ENCODE measurements at regions not wholly inside any gene's neighbourhood (a gene's known extent, or its start where the extent isn't known, plus 50 kb on each side); places are given as distances from the start of the nearest gene placed in this dataset.
A peak's percentile ranks its signal among the peaks of the same experiment; 100 is the strongest.

DNA sequence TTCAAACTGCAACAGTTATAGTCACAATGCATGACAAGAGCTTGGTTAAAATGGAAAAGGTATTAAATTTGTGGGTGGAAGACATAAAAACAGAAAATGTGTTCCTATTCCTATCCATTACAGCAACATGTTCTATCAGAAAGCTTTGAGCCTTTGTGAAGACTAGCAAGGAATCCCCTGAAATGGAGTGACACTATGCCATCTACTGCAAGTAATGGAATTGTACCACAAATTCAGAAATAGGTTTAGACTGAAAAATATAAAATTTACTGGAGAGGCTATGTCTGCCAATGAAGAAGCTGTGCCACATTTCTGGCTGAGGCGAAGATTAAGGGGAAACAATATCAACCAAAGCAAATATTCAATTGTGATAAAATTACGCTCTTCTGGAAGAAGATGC is 247.9 kb downstream of the ADAM29 start:
- Histone ChIP-seq H3K18ac (ENCODE audit: low read length) (no peak overlapping the region), H2BK120ac (ENCODE audit: low read depth, low read length) (no peak overlapping the region), H3K27ac (ENCODE audit: low read depth, low read length) (no peak overlapping the region), H4K5ac (ENCODE audit: low read length) (no peak overlapping the region), H2BK15ac (replicated peaks; ENCODE audit: low read depth) (no peak overlapping the region), H2AK5ac (ENCODE audit: low read length) (no peak overlapping the region), H3K4me3 (ENCODE audit: low read length) (no peak overlapping the region), H3K56ac (ENCODE audit: low read length) (no peak overlapping the region), H3K36me3 (ENCODE audit: control insufficient read depth, insufficient read depth, low read length) (no peaks in the 10 kb centered on the region), H3K9ac (ENCODE audit: low read length) (no peak overlapping the region), H3K27me3 (ENCODE audit: insufficient read depth, low read length, poor library complexity) (no peaks in the 10 kb centered on the region), H3K4ac (ENCODE audit: low read depth, low read length) (no peak overlapping the region), H3K4me1 (ENCODE audit: control insufficient read depth, low read depth, low read length) (no peaks in the 10 kb centered on the region), H3K4me2 (ENCODE audit: low read length) (no peak overlapping the region), H3K79me2 (ENCODE audit: control insufficient read depth, insufficient read depth, low read length) (no peaks in the 10 kb centered on the region), H2BK5ac (ENCODE audit: low read length) (no peak overlapping the region), H3K23ac (ENCODE audit: low read length) (no peak overlapping the region), H4K8ac (ENCODE audit: low read depth, low read length) (no peak overlapping the region), H3K79me1 (ENCODE audit: low read length) (no peaks in the 10 kb centered on the region)
- no CpG with 5 or more reads among the region's 2 CpGs for WGBS (ENCODE audit: extremely low coverage, insufficient coverage, low lambda C conversion rate)
- no peak for DNase-seq

DNA sequence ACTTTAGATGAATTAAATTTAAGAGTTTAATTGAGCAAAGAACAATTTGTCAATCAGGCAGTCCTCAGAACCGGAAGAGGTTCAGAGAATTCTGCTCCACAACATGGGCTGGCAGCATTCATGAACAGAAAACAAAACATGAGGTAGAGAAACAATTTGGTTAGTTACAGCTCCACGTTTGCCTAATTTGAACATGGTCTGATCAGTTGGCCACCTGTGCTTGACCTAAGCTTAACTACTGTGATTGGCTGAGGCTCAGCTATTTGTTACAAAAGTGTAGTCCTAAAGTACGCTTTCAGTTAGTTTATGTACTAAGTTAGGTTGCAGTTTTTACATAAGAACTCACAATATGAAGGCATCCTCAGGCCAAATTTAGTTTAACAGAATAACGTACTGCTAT is 258.6 kb downstream of the ADAM29 start:
- Histone ChIP-seq H3K4me1 (ENCODE audit: control insufficient read depth, low read depth, low read length) (no peaks in the 10 kb centered on the region), H2AK5ac (ENCODE audit: low read length) (no peak overlapping the region), H2BK5ac (ENCODE audit: low read length) (no peak overlapping the region), H4K5ac (ENCODE audit: low read length) (no peak overlapping the region), H3K79me1 (ENCODE audit: low read length) (no peaks in the 10 kb centered on the region), H2BK15ac (replicated peaks; ENCODE audit: low read depth) (no peak overlapping the region), H3K23ac (ENCODE audit: low read length) (no peak overlapping the region), H4K8ac (ENCODE audit: low read depth, low read length) (no peak overlapping the region), H3K9ac (ENCODE audit: low read length) (no peak overlapping the region), H3K27ac (ENCODE audit: low read depth, low read length) (no peak overlapping the region), H3K4ac (ENCODE audit: low read depth, low read length) (no peak overlapping the region), H3K4me3 (ENCODE audit: low read length) (no peak overlapping the region), H3K79me2 (ENCODE audit: control insufficient read depth, insufficient read depth, low read length) (no peaks in the 10 kb centered on the region), H3K36me3 (ENCODE audit: control insufficient read depth, insufficient read depth, low read length) (no peaks in the 10 kb centered on the region), H3K56ac (ENCODE audit: low read length) (no peak overlapping the region), H3K27me3 (ENCODE audit: insufficient read depth, low read length, poor library complexity) (no peaks in the 10 kb centered on the region), H3K18ac (ENCODE audit: low read length) (no peak overlapping the region), H2BK120ac (ENCODE audit: low read depth, low read length) (no peak overlapping the region), H3K4me2 (ENCODE audit: low read length) (no peak overlapping the region)
- DNase-seq = no peak
- no CpG with 5 or more reads among the region's 4 CpGs for WGBS (ENCODE audit: extremely low coverage, insufficient coverage, low lambda C conversion rate)

DNA sequence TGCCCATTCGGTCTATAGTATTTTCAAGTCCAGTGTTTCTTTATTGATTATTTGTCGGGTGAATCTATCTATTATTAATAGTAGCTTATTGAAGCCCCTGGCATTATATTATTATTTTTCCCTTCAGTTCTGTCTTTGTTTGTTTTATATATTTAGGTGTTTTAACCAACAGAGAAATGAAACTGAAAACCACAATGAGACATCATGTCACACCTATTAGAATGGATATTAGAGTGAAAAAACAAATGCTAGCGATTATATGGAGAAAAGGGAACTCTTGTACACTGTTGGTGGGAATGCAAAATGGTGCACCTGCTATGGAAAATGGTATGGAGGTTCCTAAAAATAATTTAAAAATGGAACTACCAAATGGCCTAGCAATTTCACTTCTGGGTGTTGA is 272.5 kb downstream of the ADAM29 start:
- Histone ChIP-seq H2AK5ac (ENCODE audit: low read length) (no peak overlapping the region), H3K4ac (ENCODE audit: low read depth, low read length) (no peak overlapping the region), H3K36me3 (ENCODE audit: control insufficient read depth, insufficient read depth, low read length) (no peaks in the 10 kb centered on the region), H2BK15ac (replicated peaks; ENCODE audit: low read depth) (no peak overlapping the region), H3K4me3 (ENCODE audit: low read length) (no peak overlapping the region), H3K23ac (ENCODE audit: low read length) (no peak overlapping the region), H3K9ac (ENCODE audit: low read length) (no peak overlapping the region), H3K27me3 (ENCODE audit: insufficient read depth, low read length, poor library complexity) (no peaks in the 10 kb centered on the region), H3K4me1 (ENCODE audit: control insufficient read depth, low read depth, low read length) (no peaks in the 10 kb centered on the region), H2BK120ac (ENCODE audit: low read depth, low read length) (no peak overlapping the region), H3K79me2 (ENCODE audit: control insufficient read depth, insufficient read depth, low read length) (no peaks in the 10 kb centered on the region), H3K27ac (ENCODE audit: low read depth, low read length) (no peak overlapping the region), H4K8ac (ENCODE audit: low read depth, low read length) (no peak overlapping the region), H3K18ac (ENCODE audit: low read length) (no peak overlapping the region), H3K4me2 (ENCODE audit: low read length) (no peak overlapping the region), H3K56ac (ENCODE audit: low read length) (no peak overlapping the region), H3K79me1 (ENCODE audit: low read length) (no peaks in the 10 kb centered on the region), H4K5ac (ENCODE audit: low read length) (no peak overlapping the region), H2BK5ac (ENCODE audit: low read length) (no peak overlapping the region)
- no CpG with 5 or more reads among the region's 3 CpGs for WGBS (ENCODE audit: extremely low coverage, insufficient coverage, low lambda C conversion rate)
- DNase-seq = no peak

DNA sequence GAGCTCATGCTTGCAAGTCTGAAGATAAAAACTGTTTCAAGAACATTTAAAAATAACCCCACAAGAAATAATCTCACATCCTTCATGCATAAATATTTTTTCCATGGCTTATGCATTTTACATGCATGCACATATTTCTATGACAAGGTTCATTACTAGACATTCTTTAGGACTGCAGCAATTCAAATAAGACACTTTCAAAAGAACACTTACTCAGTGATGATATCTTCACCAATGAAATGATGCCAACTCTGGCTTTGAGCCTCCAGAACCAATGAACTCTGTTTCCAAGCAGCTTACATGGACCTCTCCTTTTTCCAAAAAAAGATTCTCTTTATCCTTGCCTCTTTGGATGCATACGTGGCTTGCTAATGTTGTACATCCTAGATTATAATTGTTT is 279.9 kb downstream of the ADAM29 start:
- no peaks in the 10 kb centered on the region for H3K36me3 ChIP-seq (ENCODE audit: control insufficient read depth, insufficient read depth, low read length)
- H4K5ac ChIP-seq (ENCODE audit: low read length) = no peak overlapping the region
- no CpG with 5 or more reads among the region's 1 CpG for WGBS (ENCODE audit: extremely low coverage, insufficient coverage, low lambda C conversion rate)

DNA sequence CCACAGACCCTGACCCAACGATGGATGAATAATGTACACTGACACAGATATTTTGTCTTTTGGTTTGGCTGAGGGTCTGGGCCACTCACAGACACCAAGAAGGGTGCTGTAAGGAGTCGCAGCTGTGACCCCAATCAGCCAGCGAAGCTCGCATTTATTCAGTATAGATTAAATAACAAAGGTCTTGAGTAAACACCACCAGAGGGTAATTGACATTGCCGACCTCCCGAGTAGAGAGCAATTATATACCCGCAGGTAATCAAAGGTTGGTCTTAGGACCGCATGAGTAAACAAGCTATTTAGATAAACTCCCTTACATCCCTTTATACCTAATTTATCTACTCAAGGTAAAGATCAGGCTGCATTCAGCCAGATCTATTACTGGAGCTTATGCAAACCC is 297.1 kb downstream of the ADAM29 start:
- H3K79me2 ChIP-seq (ENCODE audit: control insufficient read depth, insufficient read depth, low read length) = no peaks in the 10 kb centered on the region
- no peak overlapping the region for H3K23ac ChIP-seq (ENCODE audit: low read length)
- DNase-seq = no peak
- H3K4me3 ChIP-seq (ENCODE audit: low read length) = no peak overlapping the region
- H2BK120ac ChIP-seq (ENCODE audit: low read depth, low read length) = no peak overlapping the region
- H3K9ac ChIP-seq (ENCODE audit: low read length) = no peak overlapping the region
- no peak overlapping the region for H3K18ac ChIP-seq (ENCODE audit: low read length)
- no peaks in the 10 kb centered on the region for H3K79me1 ChIP-seq (ENCODE audit: low read length)
- H3K27me3 ChIP-seq (ENCODE audit: insufficient read depth, low read length, poor library complexity) = no peaks in the 10 kb centered on the region
- H3K4me1 ChIP-seq (ENCODE audit: control insufficient read depth, low read depth, low read length) = no peaks in the 10 kb centered on the region
- H3K56ac ChIP-seq (ENCODE audit: low read length) = no peak overlapping the region
- no peak overlapping the region for H3K4ac ChIP-seq (ENCODE audit: low read depth, low read length)
- H2BK15ac ChIP-seq (replicated peaks; ENCODE audit: low read depth) = no peak overlapping the region
- no peak overlapping the region for H4K5ac ChIP-seq (ENCODE audit: low read length)
- no peak overlapping the region for H4K8ac ChIP-seq (ENCODE audit: low read depth, low read length)
- no peak overlapping the region for H3K27ac ChIP-seq (ENCODE audit: low read depth, low read length)
- no peaks in the 10 kb centered on the region for H3K36me3 ChIP-seq (ENCODE audit: control insufficient read depth, insufficient read depth, low read length)
- H2AK5ac ChIP-seq (ENCODE audit: low read length) = no peak overlapping the region
- no CpG with 5 or more reads among the region's 8 CpGs for WGBS (ENCODE audit: extremely low coverage, insufficient coverage, low lambda C conversion rate)
- no peak overlapping the region for H2BK5ac ChIP-seq (ENCODE audit: low read length)
- H3K4me2 ChIP-seq (ENCODE audit: low read length) = no peak overlapping the region

More for the DNA sequence above, 279.9 kb downstream of the ADAM29 start:
- Histone ChIP-seq H3K4ac (ENCODE audit: low read depth, low read length) (no peak overlapping the region), H3K56ac (ENCODE audit: low read length) (no peak overlapping the region), H2BK15ac (replicated peaks; ENCODE audit: low read depth) (no peak overlapping the region), H4K8ac (ENCODE audit: low read depth, low read length) (no peak overlapping the region), H3K79me1 (ENCODE audit: low read length) (no peaks in the 10 kb centered on the region), H3K27ac (ENCODE audit: low read depth, low read length) (no peak overlapping the region), H3K27me3 (ENCODE audit: insufficient read depth, low read length, poor library complexity) (no peaks in the 10 kb centered on the region), H3K4me1 (ENCODE audit: control insufficient read depth, low read depth, low read length) (no peaks in the 10 kb centered on the region), H3K79me2 (ENCODE audit: control insufficient read depth, insufficient read depth, low read length) (no peaks in the 10 kb centered on the region), H3K4me3 (ENCODE audit: low read length) (no peak overlapping the region), H2BK5ac (ENCODE audit: low read length) (no peak overlapping the region), H3K18ac (ENCODE audit: low read length) (no peak overlapping the region), H3K23ac (ENCODE audit: low read length) (no peak overlapping the region), H3K4me2 (ENCODE audit: low read length) (no peak overlapping the region), H2BK120ac (ENCODE audit: low read depth, low read length) (no peak overlapping the region), H3K9ac (ENCODE audit: low read length) (no peak overlapping the region), H2AK5ac (ENCODE audit: low read length) (no peak overlapping the region)
- DNase-seq = no peak

DNA sequence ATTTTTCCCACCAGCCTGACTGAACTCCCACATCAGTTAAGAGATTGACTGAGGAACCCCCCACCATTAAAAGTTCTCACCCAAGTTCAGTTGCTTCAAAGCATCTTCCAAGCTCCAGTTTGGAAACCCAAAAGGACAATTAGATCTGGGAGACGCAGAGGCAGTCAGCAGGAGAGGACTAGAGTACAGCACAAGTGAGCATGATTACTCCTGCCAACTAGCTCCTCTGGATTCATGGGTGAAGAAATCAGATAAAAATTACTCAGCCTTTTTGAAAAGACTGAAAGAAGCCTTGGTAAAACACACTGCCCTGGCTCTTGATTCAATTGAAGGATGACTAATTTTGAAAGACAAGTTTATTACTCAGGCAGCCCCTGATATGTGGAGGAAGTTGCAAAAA is 297.5 kb downstream of the ADAM29 start:
- H3K4me1 ChIP-seq (ENCODE audit: control insufficient read depth, low read depth, low read length) = no peaks in the 10 kb centered on the region
- peak; percentile 9 for DNase-seq
- H2AK5ac ChIP-seq (ENCODE audit: low read length) = no peak overlapping the region
- H4K8ac ChIP-seq (ENCODE audit: low read depth, low read length) = no peak overlapping the region
- no peak overlapping the region for H2BK15ac ChIP-seq (replicated peaks; ENCODE audit: low read depth)
- no CpG with 5 or more reads among the region's 1 CpG for WGBS (ENCODE audit: extremely low coverage, insufficient coverage, low lambda C conversion rate)
- H3K56ac ChIP-seq (ENCODE audit: low read length) = no peak overlapping the region
- H3K4ac ChIP-seq (ENCODE audit: low read depth, low read length) = no peak overlapping the region
- no peaks in the 10 kb centered on the region for H3K36me3 ChIP-seq (ENCODE audit: control insufficient read depth, insufficient read depth, low read length)
- H3K18ac ChIP-seq (ENCODE audit: low read length) = no peak overlapping the region
- H2BK5ac ChIP-seq (ENCODE audit: low read length) = no peak overlapping the region
- H3K27ac ChIP-seq (ENCODE audit: low read depth, low read length) = no peak overlapping the region
- H4K5ac ChIP-seq (ENCODE audit: low read length) = no peak overlapping the region
- H3K9ac ChIP-seq (ENCODE audit: low read length) = no peak overlapping the region
- no peaks in the 10 kb centered on the region for H3K79me1 ChIP-seq (ENCODE audit: low read length)
- H3K4me2 ChIP-seq (ENCODE audit: low read length) = no peak overlapping the region
- H3K79me2 ChIP-seq (ENCODE audit: control insufficient read depth, insufficient read depth, low read length) = no peaks in the 10 kb centered on the region
- H3K23ac ChIP-seq (ENCODE audit: low read length) = no peak overlapping the region
- no peak overlapping the region for H3K4me3 ChIP-seq (ENCODE audit: low read length)
- H3K27me3 ChIP-seq (ENCODE audit: insufficient read depth, low read length, poor library complexity) = no peaks in the 10 kb centered on the region
- H2BK120ac ChIP-seq (ENCODE audit: low read depth, low read length) = no peak overlapping the region

All from mesendoderm (in vitro differentiated cells).